22Rv1 (cell line): ENCODE measurements at regions not wholly inside any gene's neighbourhood (a gene's known extent, or its start where the extent isn't known, plus 50 kb on each side); places are given as distances from the start of the nearest gene placed in this dataset.

ENCODE experiments used
- CTCF ChIP-seq: fragments of 450-650 bp; IDR thresholded peaks from 2 replicates; pipeline ENCODE4 v1.5.1; 2017; ENCODE audit warnings: mild to moderate bottlenecking
- ZFX ChIP-seq: fragments of 450-650 bp; IDR thresholded peaks from 2 replicates; pipeline ENCODE4 v1.6.1; 2017; ENCODE audit warnings: antibody characterized with exemption, borderline replicate concordance

DNA sequence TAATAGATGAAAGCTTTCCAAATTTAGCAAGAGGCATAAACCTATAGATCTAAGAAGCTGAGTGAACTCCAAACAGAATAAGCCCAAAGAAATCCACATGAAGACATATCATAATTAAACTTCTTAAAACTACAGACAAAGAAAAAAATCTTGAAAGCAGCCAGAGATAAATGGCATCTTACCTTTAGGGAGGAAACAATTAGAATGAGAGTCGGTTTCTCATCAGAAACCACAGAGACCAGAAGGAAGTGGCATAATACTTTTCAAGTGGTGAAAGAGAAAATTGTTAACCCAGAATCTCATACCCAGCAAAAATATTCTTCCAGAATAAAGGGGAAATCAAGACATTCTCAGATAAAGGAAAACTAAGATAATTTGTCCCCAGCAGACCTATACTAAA is 98.9 kb upstream of the NANOS1 start:
- TF ChIP-seq CTCF (no peak), ZFX (no peak)
